HCT116 (cell line): ENCODE measurements at regions not wholly inside any gene's neighbourhood (a gene's known extent, or its start where the extent isn't known, plus 50 kb on each side); places are given as distances from the start of the nearest gene placed in this dataset.

Experiments
- ATAC-seq: fragments of 200-7000 bp; cut with Tn5 transposase; 2 replicates; pipeline ENCODE4 v1.9.1; 2020; ENCODE audit warnings: mild to moderate bottlenecking, moderate library complexity
- BruUV-seq: library from RNA; stranded (reverse); fragments of 400-500 nt; replicated peaks from 2 replicates; lab custom pipeline; 2021; lab: Mats Ljungman, UMichigan
- CTCF ChIA-PET: fragments of 300-600 bp; sonication (Branson Sonifier 250); formaldehyde crosslinking; loops from one replicate; lab custom pipeline; 2021; ENCODE audit warnings: antibody characterized with exemption; lab: Charles Lee
- POLR2A ChIA-PET: fragments of 300-600, 350-600 bp; sonication (Branson Sonifier 250); formaldehyde crosslinking; loops from one replicate; lab custom pipeline; 2021; ENCODE audit warnings: antibody characterized with exemption; lab: Charles Lee
- RAD21 ChIA-PET, 2 experiments: fragments of 300-600 bp; sonication (Branson Sonifier 250); formaldehyde crosslinking; loops; one replicate each; lab custom pipeline; 2023; ENCODE audit warnings: low total read pairs in 2 of 2; ENCODE audit not compliant: uncharacterized antibody in 2 of 2, unreplicated experiment in 2 of 2, low non-redundant PET in 1 of 2; lab: Charles Lee
- DNase-seq: peaks from one replicate; pipeline ENCODE4 v3.0.0-alpha.2; 2010; ENCODE audit warnings: low read depth, low spot score
- H2AFZ ChIP-seq: fragments of 200-600 bp; shearing (Covaris generic), sonication (generic); 2 replicates; pipeline ENCODE4 v1.6.1; 2017; ENCODE audit warnings: low read depth, mixed run types, mixed read lengths, antibody characterized with exemption, low read length; ENCODE audit not compliant: poor library complexity, severe bottlenecking
- H3K27ac ChIP-seq: 2 replicates; pipeline ENCODE4 v1.5.1; 2012; ENCODE audit warnings: low read depth, low read length
- H3K27me3 ChIP-seq: fragments of 200-600 bp; sonication (generic); 2 replicates; pipeline ENCODE4 v1.6.1; 2016; ENCODE audit warnings: mixed run types, low read length, mixed read lengths; ENCODE audit not compliant: insufficient read depth
- H3K36me3 ChIP-seq, 2 experiments: fragments of 200-500 bp in 1 of 2; fragments of 200-600 bp in 1 of 2; sonication (Bioruptor generic) in 1 of 2; sonication (generic) in 1 of 2; 2 replicates each; pipeline versions ENCODE4 v1.5.1 to v1.6.1; 2014 to 2016; ENCODE audit warnings: low read length in 2 of 2, inconsistent platforms in 1 of 2, mixed read lengths in 1 of 2, mixed run types in 1 of 2; ENCODE audit not compliant: insufficient read depth in 2 of 2, control insufficient read depth in 1 of 2
- H3K4me1 ChIP-seq, 2 experiments: fragments of 200-600 bp in 1 of 2; sonication (generic) in 1 of 2; 2 replicates each; pipeline versions ENCODE4 v1.5.1 to v1.6.1; 2012 to 2017; ENCODE audit warnings: low read length in 2 of 2, inconsistent platforms in 1 of 2, mild to moderate bottlenecking in 1 of 2, mixed read lengths in 1 of 2, mixed run types in 1 of 2, moderate library complexity in 1 of 2; ENCODE audit not compliant: insufficient read depth in 2 of 2, control insufficient read depth in 1 of 2
- H3K4me2 ChIP-seq: fragments of 200-600 bp; sonication (generic); 2 replicates; pipeline ENCODE4 v1.6.1; 2017; ENCODE audit warnings: mixed run types, low read length, mixed read lengths
- H3K4me3 ChIP-seq, 2 experiments: fragments of 200-600 bp in 1 of 2; sonication (generic) in 1 of 2; replicated peaks in 1 of 2; 2 replicates each; pipeline ENCODE4 v1.5.1; 2011 to 2016; ENCODE audit warnings: low read length in 2 of 2, control low read depth in 1 of 2, low read depth in 1 of 2, mild to moderate bottlenecking in 1 of 2, mixed read lengths in 1 of 2, mixed run types in 1 of 2
- H3K79me2 ChIP-seq: fragments of 200-600 bp; sonication (generic); 2 replicates; pipeline ENCODE4 v1.6.1; 2017; ENCODE audit warnings: mild to moderate bottlenecking, mixed run types, low read length, moderate library complexity, mixed read lengths; ENCODE audit not compliant: insufficient read depth
- H3K9ac ChIP-seq: fragments of 200-600 bp; sonication (generic); 2 replicates; pipeline ENCODE4 v1.6.1; 2016; ENCODE audit warnings: low read length, mixed read lengths
- H3K9me2 ChIP-seq: fragments of 200-600 bp; sonication (generic), shearing (Covaris generic); 2 replicates; pipeline ENCODE4 v1.6.1; 2017; ENCODE audit warnings: mixed run types, mild to moderate bottlenecking, moderate library complexity; ENCODE audit not compliant: insufficient read depth
- H3K9me3 ChIP-seq, 2 experiments: fragments of 200-500 bp in 1 of 2; fragments of 200-600 bp in 1 of 2; sonication (Bioruptor generic) in 1 of 2; sonication (generic) in 1 of 2; 2 replicates each; pipeline ENCODE4 v1.6.1; 2014 to 2017; ENCODE audit warnings: low read length in 2 of 2, mixed read lengths in 2 of 2, inconsistent platforms in 1 of 2, low read depth in 1 of 2, mild to moderate bottlenecking in 1 of 2, mixed run types in 1 of 2, moderate library complexity in 1 of 2; ENCODE audit not compliant: control insufficient read depth in 1 of 2, insufficient read depth in 1 of 2
- H4K20me1 ChIP-seq: fragments of 200-600 bp; sonication (generic), shearing (Covaris generic); 2 replicates; pipeline ENCODE4 v1.6.1; 2017; ENCODE audit warnings: mixed run types, mild to moderate bottlenecking, moderate library complexity; ENCODE audit not compliant: insufficient read depth
- CBX3 ChIP-seq: IDR thresholded peaks from 2 replicates; pipeline ENCODE4 v1.6.1; 2012; ENCODE audit warnings: low read depth
- CEBPB ChIP-seq: IDR thresholded peaks from 2 replicates; pipeline ENCODE4 v1.6.1; 2012; ENCODE audit warnings: low read depth
- EGR1 ChIP-seq: IDR thresholded peaks from 2 replicates; pipeline ENCODE4 v1.6.1; 2012; ENCODE audit warnings: low read depth
- ELF1 ChIP-seq: IDR thresholded peaks from 2 replicates; pipeline ENCODE4 v1.6.1; 2012; ENCODE audit warnings: low read depth, borderline replicate concordance
- EZH2 ChIP-seq: fragments of 200-600 bp; sonication (generic); IDR thresholded peaks from 2 replicates; pipeline ENCODE4 v1.6.1; 2017; ENCODE audit warnings: antibody characterized with exemption, mixed run types
- EZH2phosphoT487 ChIP-seq: fragments of 200-600 bp; IDR thresholded peaks from 2 replicates; pipeline ENCODE4 v1.6.1; 2018; ENCODE audit warnings: antibody characterized with exemption, borderline replicate concordance
- FOSL1 ChIP-seq: IDR thresholded peaks from 2 replicates; pipeline ENCODE4 v1.6.1; 2012; ENCODE audit warnings: low read depth
- POLR2A ChIP-seq: IDR thresholded peaks from 2 replicates; pipeline ENCODE4 v1.7.0; 2011; ENCODE audit warnings: borderline replicate concordance; ENCODE audit not compliant: insufficient read depth, insufficient read length; ENCODE audit errors: extremely low read depth
- POLR2AphosphoS5 ChIP-seq: IDR thresholded peaks from 2 replicates; pipeline ENCODE4 v1.6.1; 2011; ENCODE audit warnings: mild to moderate bottlenecking, low read depth, low read length, moderate library complexity
- RAD21 ChIP-seq: IDR thresholded peaks from 2 replicates; pipeline ENCODE4 v1.6.1; 2012; ENCODE audit warnings: low read depth, mild to moderate bottlenecking
- SP1 ChIP-seq: IDR thresholded peaks from 2 replicates; pipeline ENCODE4 v1.6.1; 2012; ENCODE audit warnings: low read depth
- TCF7L2 ChIP-seq: IDR thresholded peaks from 2 replicates; pipeline ENCODE4 v1.7.0; 2011; ENCODE audit warnings: borderline replicate concordance, inconsistent platforms; ENCODE audit not compliant: insufficient read depth, insufficient read length; ENCODE audit errors: extremely low read depth
- ZFX ChIP-seq: fragments of 450-650 bp; IDR thresholded peaks from 2 replicates; pipeline ENCODE4 v1.6.1; 2017
- ZNF274 ChIP-seq: fragments of 200-500 bp; sonication (Bioruptor generic); IDR thresholded peaks from 2 replicates; pipeline ENCODE4 v1.6.1; 2014; ENCODE audit warnings: mild to moderate bottlenecking, low read depth, low read length, inconsistent platforms
- intact Hi-C: fragments of 100-400 bp; cut with micrococcal nuclease; formaldehyde crosslinking; loops from 2 replicates; pipeline ENCODE4 v1.10.0; 2022
- TF ChIP-seq, protein P1 (sequence below): IDR thresholded peaks from 2 replicates; pipeline ENCODE4 v1.6.1; 2012; ENCODE audit warnings: low read depth
- TF ChIP-seq, protein P2 (sequence below): IDR thresholded peaks from 2 replicates; pipeline ENCODE4 v1.6.1; 2012
- TF ChIP-seq, protein P3 (sequence below): IDR thresholded peaks from 2 replicates; pipeline ENCODE4 v1.6.1; 2012
- TF ChIP-seq, protein P4 (sequence below): IDR thresholded peaks from 2 replicates; pipeline ENCODE4 v1.6.1; 2011; ENCODE audit warnings: mild to moderate bottlenecking, low read length, moderate library complexity; ENCODE audit not compliant: insufficient replicate concordance; ENCODE audit errors: extremely low read depth
- TF ChIP-seq, protein P5 (sequence below), 3 experiments: fragments of 200-600 bp in 1 of 3; sonication (generic) in 1 of 3; IDR thresholded peaks in 2 of 3; conservative IDR thresholded peaks in 1 of 3; 2 replicates each; pipeline ENCODE4 v1.5.1; 2012 to 2017; ENCODE audit warnings: low read depth in 2 of 3, low read length in 2 of 3, antibody characterized with exemption in 1 of 3, borderline replicate concordance in 1 of 3, control low read depth in 1 of 3, mild to moderate bottlenecking in 1 of 3, mixed read lengths in 1 of 3, mixed run types in 1 of 3, moderate library complexity in 1 of 3; ENCODE audit not compliant: insufficient read depth in 1 of 3

DNA sequence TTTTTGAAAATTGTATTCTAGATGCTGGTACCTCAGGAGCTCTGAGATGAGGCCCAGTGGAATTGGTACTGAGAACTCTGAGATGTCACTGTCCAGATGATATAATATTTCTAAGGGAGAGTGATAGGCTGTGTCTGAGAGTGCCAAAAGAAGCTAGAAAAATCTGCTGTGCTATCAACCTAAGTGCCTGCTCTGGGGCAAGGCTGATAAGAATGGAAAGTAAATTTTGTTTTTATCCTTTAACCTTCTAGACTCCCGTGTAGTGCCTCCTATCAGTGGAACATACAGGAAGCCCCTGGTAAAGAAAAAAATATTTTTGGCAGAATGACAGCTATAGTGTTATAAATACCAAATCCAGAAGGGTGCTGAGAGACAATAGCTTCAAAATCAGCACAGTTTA is 348.2 kb downstream of the TFAP2B start:
- Histone ChIP-seq H3K9ac (no peak overlapping the region), H3K36me3 (no peaks in the 10 kb centered on the region), H4K20me1 (no peaks in the 10 kb centered on the region), H3K9me2 (no peaks in the 10 kb centered on the region), H3K27me3 (no peaks in the 10 kb centered on the region), H3K4me1 (no peaks in the 10 kb centered on the region), H3K4me2 (no peak overlapping the region), H3K9me3 (peaks cover 14 to 18% of the 10 kb centered on the region in 2 experiments; a peak in 2 of 4 replicates), H3K27ac (no peak overlapping the region), H2AFZ (no peak overlapping the region), H3K4me3 (no peak overlapping the region), H3K79me2 (no peaks in the 10 kb centered on the region)
- intact Hi-C loops = no loop called here
- POLR2A ChIA-PET = no interaction called here
- RAD21 ChIA-PET = no interaction called here
- TF ChIP-seq, protein P1, sequence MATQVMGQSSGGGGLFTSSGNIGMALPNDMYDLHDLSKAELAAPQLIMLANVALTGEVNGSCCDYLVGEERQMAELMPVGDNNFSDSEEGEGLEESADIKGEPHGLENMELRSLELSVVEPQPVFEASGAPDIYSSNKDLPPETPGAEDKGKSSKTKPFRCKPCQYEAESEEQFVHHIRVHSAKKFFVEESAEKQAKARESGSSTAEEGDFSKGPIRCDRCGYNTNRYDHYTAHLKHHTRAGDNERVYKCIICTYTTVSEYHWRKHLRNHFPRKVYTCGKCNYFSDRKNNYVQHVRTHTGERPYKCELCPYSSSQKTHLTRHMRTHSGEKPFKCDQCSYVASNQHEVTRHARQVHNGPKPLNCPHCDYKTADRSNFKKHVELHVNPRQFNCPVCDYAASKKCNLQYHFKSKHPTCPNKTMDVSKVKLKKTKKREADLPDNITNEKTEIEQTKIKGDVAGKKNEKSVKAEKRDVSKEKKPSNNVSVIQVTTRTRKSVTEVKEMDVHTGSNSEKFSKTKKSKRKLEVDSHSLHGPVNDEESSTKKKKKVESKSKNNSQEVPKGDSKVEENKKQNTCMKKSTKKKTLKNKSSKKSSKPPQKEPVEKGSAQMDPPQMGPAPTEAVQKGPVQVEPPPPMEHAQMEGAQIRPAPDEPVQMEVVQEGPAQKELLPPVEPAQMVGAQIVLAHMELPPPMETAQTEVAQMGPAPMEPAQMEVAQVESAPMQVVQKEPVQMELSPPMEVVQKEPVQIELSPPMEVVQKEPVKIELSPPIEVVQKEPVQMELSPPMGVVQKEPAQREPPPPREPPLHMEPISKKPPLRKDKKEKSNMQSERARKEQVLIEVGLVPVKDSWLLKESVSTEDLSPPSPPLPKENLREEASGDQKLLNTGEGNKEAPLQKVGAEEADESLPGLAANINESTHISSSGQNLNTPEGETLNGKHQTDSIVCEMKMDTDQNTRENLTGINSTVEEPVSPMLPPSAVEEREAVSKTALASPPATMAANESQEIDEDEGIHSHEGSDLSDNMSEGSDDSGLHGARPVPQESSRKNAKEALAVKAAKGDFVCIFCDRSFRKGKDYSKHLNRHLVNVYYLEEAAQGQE = no peak
- TF ChIP-seq, protein P2, sequence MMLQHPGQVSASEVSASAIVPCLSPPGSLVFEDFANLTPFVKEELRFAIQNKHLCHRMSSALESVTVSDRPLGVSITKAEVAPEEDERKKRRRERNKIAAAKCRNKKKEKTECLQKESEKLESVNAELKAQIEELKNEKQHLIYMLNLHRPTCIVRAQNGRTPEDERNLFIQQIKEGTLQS = no peak
- TF ChIP-seq, protein P3, sequence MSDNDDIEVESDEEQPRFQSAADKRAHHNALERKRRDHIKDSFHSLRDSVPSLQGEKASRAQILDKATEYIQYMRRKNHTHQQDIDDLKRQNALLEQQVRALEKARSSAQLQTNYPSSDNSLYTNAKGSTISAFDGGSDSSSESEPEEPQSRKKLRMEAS = no peak
- TF ChIP-seq EZH2 (no peak), ELF1 (no peak), POLR2A (no peak), CEBPB (no peak), ZNF274 (no peak), POLR2AphosphoS5 (no peak), FOSL1 (no peak), RAD21 (no peak), CBX3 (no peak), EGR1 (no peak), ZFX (no peak), EZH2phosphoT487 (no peak), SP1 (no peak), TCF7L2 (no peak)
- TF ChIP-seq, protein P4, sequence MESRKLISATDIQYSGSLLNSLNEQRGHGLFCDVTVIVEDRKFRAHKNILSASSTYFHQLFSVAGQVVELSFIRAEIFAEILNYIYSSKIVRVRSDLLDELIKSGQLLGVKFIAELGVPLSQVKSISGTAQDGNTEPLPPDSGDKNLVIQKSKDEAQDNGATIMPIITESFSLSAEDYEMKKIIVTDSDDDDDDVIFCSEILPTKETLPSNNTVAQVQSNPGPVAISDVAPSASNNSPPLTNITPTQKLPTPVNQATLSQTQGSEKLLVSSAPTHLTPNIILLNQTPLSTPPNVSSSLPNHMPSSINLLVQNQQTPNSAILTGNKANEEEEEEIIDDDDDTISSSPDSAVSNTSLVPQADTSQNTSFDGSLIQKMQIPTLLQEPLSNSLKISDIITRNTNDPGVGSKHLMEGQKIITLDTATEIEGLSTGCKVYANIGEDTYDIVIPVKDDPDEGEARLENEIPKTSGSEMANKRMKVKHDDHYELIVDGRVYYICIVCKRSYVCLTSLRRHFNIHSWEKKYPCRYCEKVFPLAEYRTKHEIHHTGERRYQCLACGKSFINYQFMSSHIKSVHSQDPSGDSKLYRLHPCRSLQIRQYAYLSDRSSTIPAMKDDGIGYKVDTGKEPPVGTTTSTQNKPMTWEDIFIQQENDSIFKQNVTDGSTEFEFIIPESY = no peak
- TF ChIP-seq, protein P5, sequence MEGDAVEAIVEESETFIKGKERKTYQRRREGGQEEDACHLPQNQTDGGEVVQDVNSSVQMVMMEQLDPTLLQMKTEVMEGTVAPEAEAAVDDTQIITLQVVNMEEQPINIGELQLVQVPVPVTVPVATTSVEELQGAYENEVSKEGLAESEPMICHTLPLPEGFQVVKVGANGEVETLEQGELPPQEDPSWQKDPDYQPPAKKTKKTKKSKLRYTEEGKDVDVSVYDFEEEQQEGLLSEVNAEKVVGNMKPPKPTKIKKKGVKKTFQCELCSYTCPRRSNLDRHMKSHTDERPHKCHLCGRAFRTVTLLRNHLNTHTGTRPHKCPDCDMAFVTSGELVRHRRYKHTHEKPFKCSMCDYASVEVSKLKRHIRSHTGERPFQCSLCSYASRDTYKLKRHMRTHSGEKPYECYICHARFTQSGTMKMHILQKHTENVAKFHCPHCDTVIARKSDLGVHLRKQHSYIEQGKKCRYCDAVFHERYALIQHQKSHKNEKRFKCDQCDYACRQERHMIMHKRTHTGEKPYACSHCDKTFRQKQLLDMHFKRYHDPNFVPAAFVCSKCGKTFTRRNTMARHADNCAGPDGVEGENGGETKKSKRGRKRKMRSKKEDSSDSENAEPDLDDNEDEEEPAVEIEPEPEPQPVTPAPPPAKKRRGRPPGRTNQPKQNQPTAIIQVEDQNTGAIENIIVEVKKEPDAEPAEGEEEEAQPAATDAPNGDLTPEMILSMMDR (IDR thresholded peaks at IDR 0.05 in 2 of 3, conservative IDR thresholded peaks at IDR 0.05 in 1 of 3; ENCODE audit: borderline replicate concordance in 1 of 3, insufficient read depth in 1 of 3, low read depth in 2 of 3, low read length in 2 of 3) = no peak
- DNase-seq (no peak), ATAC-seq (no peak)
- BruUV-seq = no TSS peak
- CTCF ChIA-PET = no interaction called here
